ENCODE measurements at regions not wholly inside any gene's neighbourhood (a gene's known extent, or its start where the extent isn't known, plus 50 kb on each side); places are given as distances from the start of the nearest gene placed in this dataset.

DNA sequence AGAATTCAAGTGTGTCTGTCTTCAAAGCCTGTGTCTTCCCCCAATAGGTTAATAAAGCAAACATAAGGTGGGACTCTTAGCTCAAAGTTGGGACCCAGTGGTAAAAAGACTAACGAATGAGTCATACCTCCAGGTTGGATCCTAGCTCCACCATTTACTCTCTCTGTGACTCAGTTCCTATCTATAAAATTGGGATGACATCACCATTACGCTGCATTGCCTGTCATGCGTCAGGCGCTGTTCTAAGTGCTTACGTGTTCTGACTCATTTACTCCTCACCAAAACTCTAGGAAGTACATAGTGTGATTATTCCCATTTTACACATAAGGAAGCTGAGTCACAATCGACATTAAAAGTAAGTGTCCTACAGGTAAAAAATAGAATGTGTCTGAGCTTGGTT lies 915.8 kb downstream of the VRK1 start:
- Histone ChIP-seq H3K9me2 (no peaks in the 10 kb centered on the region), H4K20me1 (ENCODE audit: insufficient read depth) (no peaks in the 10 kb centered on the region), H2AFZ (ENCODE audit: low read depth) (no peak overlapping the region), H3K4me3 (ENCODE audit: low read depth in 2 of 2, low read length in 1 of 2) (no peak overlapping the region), H3K36me3 (replicated peaks in 1 of 2; ENCODE audit: control insufficient read depth in 1 of 2, insufficient read depth in 2 of 2, low read length in 1 of 2) (no peaks in the 10 kb centered on the region), H3K9ac (no peak overlapping the region), H3K79me2 (ENCODE audit: insufficient read depth) (no peaks in the 10 kb centered on the region), H3K9me3 (no peaks in the 10 kb centered on the region), H3K4me1 (ENCODE audit: control insufficient read depth in 1 of 2, insufficient read depth in 2 of 2, low read depth in 1 of 2, low read length in 1 of 2) (no peaks in the 10 kb centered on the region), H3K27me3 (ENCODE audit: insufficient read depth) (no peaks in the 10 kb centered on the region), H3K27ac (ENCODE audit: low read depth in 2 of 2, low read length in 1 of 2) (no peak overlapping the region), H3F3A (replicated peaks; ENCODE audit: insufficient read depth) (no peaks in the 10 kb centered on the region), H3K4me2 (no peak overlapping the region)
- no peak for DNase-seq
- POLR2A ChIA-PET = no interaction called here
- WGBS (ENCODE audit: low lambda C conversion rate) = 8% methylated on average over 6 of the region's 6 CpGs
- TF ChIP-seq RFX5 (IDR thresholded peaks at IDR 0.05; ENCODE audit: low read length) (no peak), EP300 (IDR thresholded peaks at IDR 0.05; ENCODE audit: borderline replicate concordance in 1 of 2, low read depth in 1 of 2, low read length in 1 of 2) (no peak)
- TF ChIP-seq, protein P1, sequence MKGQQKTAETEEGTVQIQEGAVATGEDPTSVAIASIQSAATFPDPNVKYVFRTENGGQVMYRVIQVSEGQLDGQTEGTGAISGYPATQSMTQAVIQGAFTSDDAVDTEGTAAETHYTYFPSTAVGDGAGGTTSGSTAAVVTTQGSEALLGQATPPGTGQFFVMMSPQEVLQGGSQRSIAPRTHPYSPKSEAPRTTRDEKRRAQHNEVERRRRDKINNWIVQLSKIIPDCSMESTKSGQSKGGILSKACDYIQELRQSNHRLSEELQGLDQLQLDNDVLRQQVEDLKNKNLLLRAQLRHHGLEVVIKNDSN (IDR thresholded peaks at IDR 0.05; ENCODE audit: borderline replicate concordance, low read depth) = no peak
- CTCF ChIA-PET = no interaction called here

DNA sequence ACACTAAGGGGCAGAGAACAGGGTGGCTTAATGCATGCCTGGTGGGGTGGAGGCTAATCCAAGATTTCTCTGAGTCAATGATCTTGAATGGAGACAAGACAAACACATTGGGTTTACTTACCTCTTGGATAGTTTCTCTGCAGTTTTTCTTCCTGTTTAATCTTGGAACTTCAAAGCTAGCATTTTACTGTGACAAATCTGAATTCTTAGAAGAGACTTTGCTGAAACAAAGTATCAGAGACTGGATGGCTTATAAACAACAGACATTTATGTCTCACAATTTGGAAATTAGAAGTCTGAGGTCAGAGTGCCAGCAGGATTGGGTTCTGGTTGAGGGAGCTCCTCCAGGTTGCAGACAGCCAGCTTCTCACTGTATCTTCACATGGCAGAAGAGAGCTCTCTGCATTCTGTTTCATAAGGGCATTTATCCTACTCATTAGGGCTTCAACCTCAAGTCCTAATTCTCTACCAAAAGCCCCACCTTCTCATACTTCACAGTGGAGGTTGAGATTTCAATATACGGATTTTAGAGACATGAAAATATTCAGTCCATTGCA lies 921.8 kb downstream of the VRK1 start:
- 0% methylated on average over 1 of the region's 1 CpG for WGBS (ENCODE audit: low lambda C conversion rate)
- no peaks in the 10 kb centered on the region for H3F3A ChIP-seq (replicated peaks; ENCODE audit: insufficient read depth)

More for the DNA sequence above, 921.8 kb downstream of the VRK1 start:
- Histone ChIP-seq H3K36me3 (replicated peaks in 1 of 2; ENCODE audit: control insufficient read depth in 1 of 2, insufficient read depth in 2 of 2, low read length in 1 of 2) (no peaks in the 10 kb centered on the region), H3K27me3 (ENCODE audit: insufficient read depth) (no peaks in the 10 kb centered on the region), H4K20me1 (ENCODE audit: insufficient read depth) (no peaks in the 10 kb centered on the region), H3K9ac (no peak overlapping the region), H2AFZ (ENCODE audit: low read depth) (no peak overlapping the region), H3K9me2 (no peaks in the 10 kb centered on the region), H3K9me3 (no peaks in the 10 kb centered on the region), H3K27ac (ENCODE audit: low read depth in 2 of 2, low read length in 1 of 2) (no peak overlapping the region), H3K4me1 (ENCODE audit: control insufficient read depth in 1 of 2, insufficient read depth in 2 of 2, low read depth in 1 of 2, low read length in 1 of 2) (no peaks in the 10 kb centered on the region), H3K79me2 (ENCODE audit: insufficient read depth) (no peaks in the 10 kb centered on the region), H3K4me3 (ENCODE audit: low read depth in 2 of 2, low read length in 1 of 2) (no peak overlapping the region), H3K4me2 (no peak overlapping the region)
- CTCF ChIA-PET = no interaction called here
- no peak for TF ChIP-seq RCOR1 (IDR thresholded peaks at IDR 0.05; ENCODE audit: low read length)
- no peak for TF ChIP-seq FOSL2 (IDR thresholded peaks at IDR 0.05; ENCODE audit: borderline replicate concordance, low read depth)
- no peak for TF ChIP-seq POLR2AphosphoS5 (IDR thresholded peaks at IDR 0.05; ENCODE audit: low read depth, low read length)
- no peak for TF ChIP-seq EP300 (IDR thresholded peaks at IDR 0.05; ENCODE audit: borderline replicate concordance in 1 of 2, low read depth in 1 of 2, low read length in 1 of 2)
- no peak for TF ChIP-seq ELF1 (IDR thresholded peaks at IDR 0.05)
- TF ChIP-seq, protein P2, sequence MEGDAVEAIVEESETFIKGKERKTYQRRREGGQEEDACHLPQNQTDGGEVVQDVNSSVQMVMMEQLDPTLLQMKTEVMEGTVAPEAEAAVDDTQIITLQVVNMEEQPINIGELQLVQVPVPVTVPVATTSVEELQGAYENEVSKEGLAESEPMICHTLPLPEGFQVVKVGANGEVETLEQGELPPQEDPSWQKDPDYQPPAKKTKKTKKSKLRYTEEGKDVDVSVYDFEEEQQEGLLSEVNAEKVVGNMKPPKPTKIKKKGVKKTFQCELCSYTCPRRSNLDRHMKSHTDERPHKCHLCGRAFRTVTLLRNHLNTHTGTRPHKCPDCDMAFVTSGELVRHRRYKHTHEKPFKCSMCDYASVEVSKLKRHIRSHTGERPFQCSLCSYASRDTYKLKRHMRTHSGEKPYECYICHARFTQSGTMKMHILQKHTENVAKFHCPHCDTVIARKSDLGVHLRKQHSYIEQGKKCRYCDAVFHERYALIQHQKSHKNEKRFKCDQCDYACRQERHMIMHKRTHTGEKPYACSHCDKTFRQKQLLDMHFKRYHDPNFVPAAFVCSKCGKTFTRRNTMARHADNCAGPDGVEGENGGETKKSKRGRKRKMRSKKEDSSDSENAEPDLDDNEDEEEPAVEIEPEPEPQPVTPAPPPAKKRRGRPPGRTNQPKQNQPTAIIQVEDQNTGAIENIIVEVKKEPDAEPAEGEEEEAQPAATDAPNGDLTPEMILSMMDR (IDR thresholded peaks at IDR 0.05) = no peak
- no peak for TF ChIP-seq CHD2 (IDR thresholded peaks at IDR 0.05; ENCODE audit: low read length, partially characterized antibody)
- TF ChIP-seq GATA2 (CRISPR knock-in tag; IDR thresholded peaks at IDR 0.05) = no peak
- no peak for TF ChIP-seq RFX5 (IDR thresholded peaks at IDR 0.05; ENCODE audit: low read length)
- no peak for TF ChIP-seq TAF1 (IDR thresholded peaks at IDR 0.05; ENCODE audit: borderline replicate concordance, low read depth, low read length)
- TF ChIP-seq, protein P3, sequence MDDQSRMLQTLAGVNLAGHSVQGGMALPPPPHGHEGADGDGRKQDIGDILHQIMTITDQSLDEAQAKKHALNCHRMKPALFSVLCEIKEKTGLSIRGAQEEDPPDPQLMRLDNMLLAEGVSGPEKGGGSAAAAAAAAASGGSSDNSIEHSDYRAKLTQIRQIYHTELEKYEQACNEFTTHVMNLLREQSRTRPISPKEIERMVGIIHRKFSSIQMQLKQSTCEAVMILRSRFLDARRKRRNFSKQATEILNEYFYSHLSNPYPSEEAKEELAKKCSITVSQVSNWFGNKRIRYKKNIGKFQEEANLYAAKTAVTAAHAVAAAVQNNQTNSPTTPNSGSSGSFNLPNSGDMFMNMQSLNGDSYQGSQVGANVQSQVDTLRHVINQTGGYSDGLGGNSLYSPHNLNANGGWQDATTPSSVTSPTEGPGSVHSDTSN (IDR thresholded peaks at IDR 0.05) = no peak
- TF ChIP-seq, protein P1 (IDR thresholded peaks at IDR 0.05; ENCODE audit: borderline replicate concordance, low read depth) = no peak
- no peak for TF ChIP-seq TCF12 (IDR thresholded peaks at IDR 0.05)
- TF ChIP-seq RXRA (IDR thresholded peaks at IDR 0.05; ENCODE audit: borderline replicate concordance, low read depth) = no peak
- no peak for TF ChIP-seq SMC3 (IDR thresholded peaks at IDR 0.05; ENCODE audit: low read depth, low read length)
- no peak for TF ChIP-seq FOXJ3 (CRISPR knock-in tag; IDR thresholded peaks at IDR 0.05)
- no peak for TF ChIP-seq MXI1 (IDR thresholded peaks at IDR 0.05; ENCODE audit: low read depth, low read length)
- TF ChIP-seq EZH2phosphoT487 (IDR thresholded peaks at IDR 0.05; ENCODE audit: borderline replicate concordance, low read depth) = no peak
- no peak for DNase-seq
- POLR2A ChIA-PET = no interaction called here

All from SK-N-SH (cell line).